ENCODE measurements at regions not wholly inside any gene's neighbourhood (a gene's known extent, or its start where the extent isn't known, plus 50 kb on each side); places are given as distances from the start of the nearest gene placed in this dataset.

GRCh38 chr21:16074950-16075489 lies 345.2 kb downstream of the USP25 start:
- Histone ChIP-seq H3K79me2 (replicated peaks; ENCODE audit: insufficient read depth) (no peaks in the 10 kb centered on the region), H3F3A (replicated peaks; ENCODE audit: low read depth) (no peaks in the 10 kb centered on the region), H3K4me3 (no peak overlapping the region), H3K27ac (ENCODE audit: low read depth) (no peak overlapping the region), H3K9me2 (ENCODE audit: insufficient read depth) (no peaks in the 10 kb centered on the region), H3K4me1 (ENCODE audit: insufficient read depth) (0 out of 2 replicates have a peak, but pooled peaks cover 6% of the 10 kb centered on the region), H3K27me3 (ENCODE audit: insufficient read depth) (no peaks in the 10 kb centered on the region), H3K36me3 (ENCODE audit: insufficient read depth) (no peaks in the 10 kb centered on the region), H2AFZ (no peak overlapping the region), H4K20me1 (replicated peaks; ENCODE audit: insufficient read depth) (no peaks in the 10 kb centered on the region), H3K4me2 (no peak overlapping the region)
- H3K9me3 Mint-ChIP-seq, result no peaks in the 10 kb centered on the region
- ATAC-seq, result no peak
- TF ChIP-seq JUNB (IDR thresholded peaks at IDR 0.05; ENCODE audit: unreplicated experiment), result no peak
- no peak for TF ChIP-seq POLR2AphosphoS5 (IDR thresholded peaks at IDR 0.05; ENCODE audit: low read depth)
- TF ChIP-seq ZNF462 (CRISPR knock-in tag; IDR thresholded peaks at IDR 0.05), result no peak
- TF ChIP-seq ETS1 (IDR thresholded peaks at IDR 0.05), result no peak
- no peak for TF ChIP-seq ZNF331 (CRISPR knock-in tag; IDR thresholded peaks at IDR 0.05; ENCODE audit: low read depth)
- no peak for TF ChIP-seq REST (IDR thresholded peaks at IDR 0.05; ENCODE audit: unreplicated experiment)
- no peak for TF ChIP-seq STAT1 (IDR thresholded peaks at IDR 0.05; ENCODE audit: unreplicated experiment)
- no peaks in the 10 kb centered on the region for H3K27me3 Mint-ChIP-seq (ENCODE audit: insufficient read depth, low read depth, poor library complexity)
- no peaks in the 10 kb centered on the region for H3K36me3 Mint-ChIP-seq (ENCODE audit: low read depth)
- no peak for DNase-seq (ENCODE audit: low spot score)
- H3K27ac Mint-ChIP-seq, result no peak overlapping the region
- H3K4me3 Mint-ChIP-seq, result no peak overlapping the region
- H3K4me1 Mint-ChIP-seq, result peaks cover 11% of the 10 kb centered on the region

Data from GM23338 (cell line).